HG02623 (cell line): ENCODE measurements at regions not wholly inside any gene's neighbourhood (a gene's known extent, or its start where the extent isn't known, plus 50 kb on each side); places are given as distances from the start of the nearest gene placed in this dataset.

Experiments used
- ATAC-seq: cut with Tn5 transposase; IDR thresholded peaks from one replicate; pipeline ENCODE4 v1.9.1; 2021; ENCODE audit warnings: moderate library complexity; ENCODE audit not compliant: unreplicated experiment

- no peak for ATAC-seq
Measured at GRCh38 chr3:59593380-59593779, 543.6 kb upstream of the CFAP20DC start.

DNA sequence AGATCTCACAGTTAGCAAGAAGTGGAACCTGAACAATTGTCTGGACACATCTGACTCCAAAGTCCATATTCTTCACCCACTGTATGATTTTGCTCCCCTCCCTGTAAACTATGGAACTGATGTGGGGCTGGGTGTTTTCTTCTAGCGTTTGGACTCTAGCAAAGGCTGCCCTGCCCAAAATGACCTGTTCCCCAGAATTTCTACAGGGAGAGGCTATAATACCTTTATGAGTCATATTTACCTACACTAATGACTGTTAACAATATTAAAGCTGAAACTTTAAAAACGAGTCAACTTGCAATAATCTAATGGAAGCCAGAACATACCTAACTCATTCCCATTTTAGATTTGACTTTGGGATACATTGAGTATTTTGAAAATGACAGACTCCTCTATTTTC, 531.2 kb upstream of the CFAP20DC start:
- ATAC-seq, result no peak

DNA sequence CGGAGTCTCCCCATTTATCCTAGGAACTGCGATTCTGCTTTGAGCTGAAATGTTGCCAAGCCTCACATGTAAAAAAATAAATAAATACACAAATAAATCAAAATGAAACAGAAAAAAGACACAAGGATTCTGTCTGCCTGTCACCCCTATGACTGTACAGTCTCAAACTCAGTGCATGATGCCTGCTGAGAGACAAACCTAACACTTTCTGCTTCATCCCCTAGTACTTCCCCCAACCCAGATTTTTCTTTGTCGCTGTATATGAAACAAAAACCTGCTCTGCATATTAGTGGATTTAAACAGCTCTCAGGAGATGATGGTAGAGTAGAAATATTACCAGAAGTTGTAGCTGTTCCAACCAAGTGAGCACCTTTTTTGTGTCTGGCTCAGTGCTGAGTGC, 530.7 kb upstream of the CFAP20DC start:
- ATAC-seq, result no peak

DNA sequence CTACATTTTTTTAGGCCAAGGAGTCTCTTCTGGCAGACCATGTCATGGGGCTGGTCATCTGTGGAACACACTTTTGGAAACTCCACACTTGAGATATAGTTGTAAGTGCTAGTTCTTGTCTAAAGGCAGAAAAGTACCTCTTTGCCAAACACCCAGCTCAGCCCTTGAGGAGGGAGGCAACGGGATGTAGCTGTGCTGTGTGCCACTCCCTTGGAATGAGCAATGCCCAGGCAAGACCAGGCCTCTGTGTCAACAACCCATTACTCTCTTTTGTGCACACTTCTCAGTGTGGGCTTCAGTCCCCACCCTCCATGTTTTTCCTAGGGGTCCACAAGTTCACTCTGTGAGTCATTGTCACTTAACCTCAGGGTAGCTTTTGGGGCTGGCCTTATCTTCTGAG, 528.3 kb upstream of the CFAP20DC start:
- ATAC-seq, result no peak

GRCh38 chr3:59576606-59577005, 526.8 kb upstream of the CFAP20DC start:
- no peak for ATAC-seq

GRCh38 chr3:59575113-59576001, 525.5 kb upstream of the CFAP20DC start:
- peak; percentile 78 for ATAC-seq

DNA sequence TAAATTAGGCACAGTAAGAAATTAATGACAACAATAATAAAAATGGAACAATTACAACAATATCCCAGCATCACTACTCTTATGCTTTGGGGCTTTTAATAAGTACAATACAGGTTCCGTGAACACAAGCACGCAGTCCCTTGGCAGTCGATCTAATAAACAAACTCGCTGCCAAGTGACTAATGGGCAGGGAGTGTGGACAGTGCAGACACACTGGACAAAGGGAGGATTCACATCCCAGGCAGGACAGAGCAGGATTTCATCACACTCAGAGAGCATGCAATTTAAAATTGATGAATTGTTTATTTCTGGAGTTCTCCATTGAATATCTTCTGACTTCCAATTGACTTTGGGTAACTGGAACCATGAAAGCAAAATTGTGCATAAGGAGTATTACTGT, 524.1 kb upstream of the CFAP20DC start:
- ATAC-seq, result no peak

- ATAC-seq, result no peak
Measured at GRCh38 chr3:59572106-59572505, 522.3 kb upstream of the CFAP20DC start.

GRCh38 chr3:59570806-59571205, 521.0 kb upstream of the CFAP20DC start:
- ATAC-seq, result no peak

DNA sequence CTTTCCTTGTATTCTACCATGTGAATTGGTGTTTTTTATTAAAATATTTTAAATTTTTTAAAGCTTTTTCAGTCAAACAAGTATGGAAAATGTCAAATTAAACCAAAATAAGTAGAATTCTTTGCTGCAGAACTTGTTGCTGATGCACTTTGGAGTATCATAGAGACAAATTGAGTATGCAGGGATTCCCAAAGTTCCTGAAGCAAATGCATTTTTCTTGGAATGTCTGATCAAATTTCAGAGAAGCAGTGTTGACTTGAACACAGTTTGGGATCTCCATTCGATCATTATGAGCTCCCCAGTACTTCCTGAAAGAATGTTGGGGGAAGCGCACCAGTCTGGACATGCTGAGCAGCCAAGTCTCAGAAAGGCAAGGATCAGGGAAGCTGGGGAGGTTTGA, 517.8 kb upstream of the CFAP20DC start:
- no peak for ATAC-seq

DNA sequence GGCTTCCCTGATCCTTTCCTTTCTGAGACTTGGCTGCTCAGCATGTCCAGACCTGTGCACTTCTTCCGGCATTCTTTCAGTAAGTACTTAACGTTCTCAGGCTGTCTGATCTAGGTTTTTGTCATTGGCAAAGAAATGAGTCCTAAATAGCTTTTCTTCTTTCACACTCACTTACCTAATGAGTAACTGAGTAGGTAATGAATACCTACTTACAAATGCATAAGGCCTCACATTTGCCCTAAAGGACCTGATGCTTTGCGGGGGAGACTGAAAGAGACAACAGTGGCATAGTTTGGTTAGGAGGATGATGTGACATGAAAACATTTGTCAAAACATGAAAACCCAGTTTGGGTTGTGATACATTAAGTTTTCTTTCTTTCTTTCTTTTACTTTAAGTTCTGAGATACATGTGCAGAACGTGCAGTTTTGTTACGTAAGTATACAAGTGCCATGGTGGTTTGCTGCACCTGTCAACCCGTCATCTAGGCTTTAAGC, 516.7 kb upstream of the CFAP20DC start:
- peak; percentile 96 for ATAC-seq

- ATAC-seq, result no peak
Measured at GRCh38 chr3:59565125-59565524, 515.3 kb upstream of the CFAP20DC start.

DNA sequence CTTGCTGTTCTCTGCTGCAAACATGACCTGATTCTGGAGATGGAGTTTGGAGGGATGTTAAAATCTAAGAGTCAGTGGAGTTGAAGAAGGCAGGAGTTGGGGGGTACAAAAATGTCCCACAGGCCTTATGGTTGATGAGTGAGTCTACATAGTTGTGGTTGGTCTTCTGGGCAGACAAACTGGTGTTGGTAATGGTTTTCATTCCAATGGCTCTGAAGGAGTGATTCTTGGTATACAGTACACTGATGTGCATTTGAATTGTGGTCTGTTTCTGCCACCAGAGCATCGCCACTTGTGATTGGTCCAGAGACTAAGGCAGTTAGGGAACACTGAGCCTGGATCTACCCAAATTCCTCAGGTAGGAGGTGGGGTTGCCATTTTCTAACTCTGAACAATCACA, 514.1 kb upstream of the CFAP20DC start:
- ATAC-seq, result no peak

GRCh38 chr3:59563072-59563605, 513.3 kb upstream of the CFAP20DC start:
- no peak for ATAC-seq

DNA sequence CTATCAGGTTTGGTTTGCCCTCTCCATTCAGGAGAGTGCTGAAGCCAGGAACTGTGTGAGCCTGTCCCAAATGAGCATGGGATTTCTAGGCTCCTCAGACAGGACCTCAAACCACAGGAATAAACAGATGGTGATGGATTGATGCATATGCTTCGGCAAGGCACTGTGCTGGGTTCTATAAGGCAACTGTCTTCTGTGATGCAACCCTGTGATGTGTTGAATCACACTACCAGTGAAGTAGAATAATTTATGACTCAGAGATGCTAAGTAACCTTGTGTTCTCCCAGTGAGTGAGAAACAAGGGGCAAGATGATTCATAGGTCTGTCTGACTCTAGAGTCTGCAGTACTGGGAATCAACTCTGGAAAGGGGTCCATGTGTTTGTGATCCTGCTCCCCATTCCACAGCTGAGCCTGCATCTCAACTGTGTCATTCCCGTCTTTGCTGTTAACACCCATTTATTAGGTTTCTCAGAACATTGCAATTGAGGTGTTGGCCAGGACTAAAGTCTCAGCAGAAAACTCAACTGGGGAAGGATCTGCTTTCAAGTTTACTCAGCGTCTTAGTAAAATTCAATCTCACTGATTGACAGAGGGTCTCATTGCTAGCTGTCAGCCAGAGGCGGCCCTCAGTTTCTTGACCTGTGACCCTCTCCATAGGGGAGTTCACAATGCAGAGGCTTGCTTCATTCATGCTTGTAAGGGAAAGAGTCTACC, 510.1 kb upstream of the CFAP20DC start:
- ATAC-seq, result no peak

- ATAC-seq, result no peak
Measured at GRCh38 chr3:59558906-59559720, 509.3 kb upstream of the CFAP20DC start.

- no peak for ATAC-seq
Measured at GRCh38 chr3:59555593-59556315, 505.9 kb upstream of the CFAP20DC start.

DNA sequence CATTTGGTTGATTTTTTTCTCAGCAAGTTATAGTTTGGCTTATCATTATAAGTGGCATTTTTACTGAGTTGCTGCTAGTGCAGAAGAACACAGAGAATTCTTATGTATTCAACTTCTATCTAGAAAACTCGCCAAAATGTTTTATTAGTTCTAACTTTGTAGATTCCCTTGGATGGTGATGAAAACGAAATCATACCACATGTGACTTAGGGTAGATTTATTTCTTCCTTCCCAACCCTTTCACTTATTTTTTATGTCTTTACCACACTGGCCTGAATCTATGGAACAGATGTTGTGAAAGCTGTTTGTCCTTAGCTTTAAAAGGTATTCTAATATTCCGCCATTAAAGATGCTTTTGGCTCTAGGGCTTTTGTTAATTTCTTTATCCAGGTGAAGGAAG, 503.3 kb upstream of the CFAP20DC start:
- no peak for ATAC-seq

- no peak for ATAC-seq
Measured at GRCh38 chr3:59551834-59552233, 502.0 kb upstream of the CFAP20DC start.

DNA sequence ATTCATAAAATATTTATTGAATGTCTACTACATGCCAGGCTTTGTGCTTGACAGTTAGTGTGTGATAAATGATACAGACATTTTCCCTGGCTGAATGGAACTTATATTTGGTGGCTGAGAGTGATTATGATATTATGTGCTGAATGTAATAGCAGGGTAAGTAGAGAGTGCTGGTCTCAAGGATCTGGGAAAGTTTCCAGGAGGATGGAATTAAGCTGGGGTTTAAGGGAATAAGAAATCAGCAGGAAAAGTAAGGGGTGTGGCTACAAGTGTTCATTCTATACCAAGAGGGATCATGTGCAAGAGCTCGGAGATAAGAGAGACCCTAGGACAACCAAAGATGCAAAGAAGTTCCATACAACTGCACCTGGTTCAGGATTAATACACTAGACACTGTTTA, 500.1 kb upstream of the CFAP20DC start:
- no peak for ATAC-seq
